ENCODE measurements at regions not wholly inside any gene's neighbourhood (a gene's known extent, or its start where the extent isn't known, plus 50 kb on each side); places are given as distances from the start of the nearest gene placed in this dataset.
"Not testable (repeated sequence)": the region's sequence is repeated elsewhere in the genome, so short reads cannot be mapped to it uniquely, and the experiment has no call there.

DNA sequence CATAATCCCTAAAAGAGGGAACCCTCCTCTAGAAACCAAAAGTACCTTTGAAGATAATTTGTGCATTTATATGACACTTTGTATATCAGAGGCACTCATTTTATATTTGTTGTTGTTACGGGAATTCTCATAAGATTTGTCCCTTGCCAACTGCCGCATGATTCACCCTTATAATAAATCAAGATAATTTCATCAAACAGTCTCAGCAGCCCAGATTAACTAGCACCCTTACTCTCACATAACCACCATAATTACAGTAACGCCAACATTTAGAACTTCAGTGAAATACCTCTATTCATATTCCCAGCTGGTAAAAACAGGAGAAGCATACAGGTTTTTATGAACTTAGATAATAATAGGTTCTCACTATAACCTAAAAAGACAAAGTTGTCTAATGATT lies 271.9 kb downstream of the LRRC3B start:
- no peak overlapping the region for H3K4me3 ChIP-seq (ENCODE audit: low read length)
- no peaks in the 10 kb centered on the region for H3K36me3 ChIP-seq (ENCODE audit: control insufficient read depth, low read depth, low read length)
- no peaks in the 10 kb centered on the region for H3K9me3 ChIP-seq (ENCODE audit: control insufficient read depth, low read depth, low read length)
- H3K4me1 ChIP-seq (ENCODE audit: control insufficient read depth, low read depth, low read length), result peaks cover 5% of the 10 kb centered on the region
- no peaks in the 10 kb centered on the region for H3K27me3 ChIP-seq (ENCODE audit: control insufficient read depth, insufficient read depth, low read length)
- H3K27ac ChIP-seq (ENCODE audit: low read length), result no peak overlapping the region
- no peak overlapping the region for H3K9ac ChIP-seq (ENCODE audit: low read length)

GRCh38 chr3:26915208-26915607 lies 292.6 kb downstream of the LRRC3B start:
- no peaks in the 10 kb centered on the region for H3K9me3 ChIP-seq (ENCODE audit: control insufficient read depth, low read depth, low read length)

GRCh38 chr3:26920646-26921478 lies 298.3 kb downstream of the LRRC3B start:
- Histone ChIP-seq H3K27me3 (ENCODE audit: control insufficient read depth, insufficient read depth, low read length) (no peaks in the 10 kb centered on the region), H3K9ac (ENCODE audit: low read length) (no peak overlapping the region), H3K4me1 (ENCODE audit: control insufficient read depth, low read depth, low read length) (peaks cover 5% of the 10 kb centered on the region), H3K27ac (ENCODE audit: low read length) (no peak overlapping the region), H3K9me3 (ENCODE audit: control insufficient read depth, low read depth, low read length) (no peaks in the 10 kb centered on the region), H3K4me3 (ENCODE audit: low read length) (no peak overlapping the region), H3K36me3 (ENCODE audit: control insufficient read depth, low read depth, low read length) (no peaks in the 10 kb centered on the region)

More at GRCh38 chr3:26915208-26915607, 292.6 kb downstream of the LRRC3B start:
- Histone ChIP-seq H3K4me3 (ENCODE audit: low read length) (no peak overlapping the region), H3K36me3 (ENCODE audit: control insufficient read depth, low read depth, low read length) (no peaks in the 10 kb centered on the region), H3K27ac (ENCODE audit: low read length) (no peak overlapping the region), H3K4me1 (ENCODE audit: control insufficient read depth, low read depth, low read length) (no peaks in the 10 kb centered on the region), H3K27me3 (ENCODE audit: control insufficient read depth, insufficient read depth, low read length) (no peaks in the 10 kb centered on the region), H3K9ac (ENCODE audit: low read length) (no peak overlapping the region)

DNA sequence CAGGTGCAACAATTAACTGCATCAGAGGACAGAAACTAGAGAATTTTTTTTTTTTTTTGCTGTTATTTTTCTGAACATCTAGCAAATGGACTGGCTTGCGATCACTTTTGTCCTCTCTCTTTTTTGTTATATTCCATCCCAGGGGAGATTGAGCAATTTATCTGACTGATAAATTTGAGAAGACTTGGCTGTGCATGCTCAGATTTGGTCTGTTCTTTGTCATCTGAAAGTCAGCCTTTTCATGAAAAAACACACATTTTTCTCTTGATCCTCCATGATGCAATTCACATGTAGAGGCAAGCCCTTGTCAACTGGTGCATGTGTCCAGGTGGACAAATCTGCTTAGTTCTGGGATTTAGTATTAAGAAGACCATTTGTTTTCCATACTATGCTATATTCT lies 309.3 kb downstream of the LRRC3B start:
- Histone ChIP-seq H3K27ac (ENCODE audit: low read length) (no peak overlapping the region), H3K36me3 (ENCODE audit: control insufficient read depth, low read depth, low read length) (no peaks in the 10 kb centered on the region), H3K27me3 (ENCODE audit: control insufficient read depth, insufficient read depth, low read length) (no peaks in the 10 kb centered on the region), H3K9ac (ENCODE audit: low read length) (no peak overlapping the region), H3K4me1 (ENCODE audit: control insufficient read depth, low read depth, low read length) (no peaks in the 10 kb centered on the region), H3K4me3 (ENCODE audit: low read length) (no peak overlapping the region), H3K9me3 (ENCODE audit: control insufficient read depth, low read depth, low read length) (no peaks in the 10 kb centered on the region)

DNA sequence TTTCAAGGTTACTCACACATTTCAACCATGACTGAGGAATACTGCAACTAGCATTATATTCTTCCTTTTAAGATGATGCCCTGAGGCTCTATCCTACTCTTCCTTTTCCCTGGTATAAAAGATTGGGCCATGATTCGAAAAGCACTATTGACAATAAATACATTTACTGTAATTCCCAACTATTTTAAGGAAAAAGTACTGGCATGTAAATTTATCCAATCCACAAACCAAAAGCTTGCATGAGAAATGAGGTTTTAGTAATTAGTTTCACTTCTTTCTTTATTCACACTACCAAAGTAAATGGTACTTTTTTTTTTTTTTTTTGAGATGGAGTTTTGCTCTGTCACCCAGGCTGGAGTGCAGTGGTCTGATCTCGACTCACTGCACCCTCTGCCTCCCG lies 310.2 kb downstream of the LRRC3B start:
- no peaks in the 10 kb centered on the region for H3K4me1 ChIP-seq (ENCODE audit: control insufficient read depth, low read depth, low read length)
- no peaks in the 10 kb centered on the region for H3K27me3 ChIP-seq (ENCODE audit: control insufficient read depth, insufficient read depth, low read length)
- H3K27ac ChIP-seq (ENCODE audit: low read length), result no peak overlapping the region
- no peak overlapping the region for H3K4me3 ChIP-seq (ENCODE audit: low read length)
- H3K9me3 ChIP-seq (ENCODE audit: control insufficient read depth, low read depth, low read length), result no peaks in the 10 kb centered on the region
- H3K36me3 ChIP-seq (ENCODE audit: control insufficient read depth, low read depth, low read length), result no peaks in the 10 kb centered on the region
- no peak overlapping the region for H3K9ac ChIP-seq (ENCODE audit: low read length)

GRCh38 chr3:26945480-26945879 lies 322.9 kb downstream of the LRRC3B start:
- H3K27ac ChIP-seq (ENCODE audit: low read length); H3K9ac ChIP-seq (ENCODE audit: low read length); H3K4me1 ChIP-seq (ENCODE audit: control insufficient read depth, low read depth, low read length); H3K36me3 ChIP-seq (ENCODE audit: control insufficient read depth, low read depth, low read length); H3K4me3 ChIP-seq (ENCODE audit: low read length); H3K27me3 ChIP-seq (ENCODE audit: control insufficient read depth, insufficient read depth, low read length); H3K9me3 ChIP-seq (ENCODE audit: control insufficient read depth, low read depth, low read length): not testable (repeated sequence)

DNA sequence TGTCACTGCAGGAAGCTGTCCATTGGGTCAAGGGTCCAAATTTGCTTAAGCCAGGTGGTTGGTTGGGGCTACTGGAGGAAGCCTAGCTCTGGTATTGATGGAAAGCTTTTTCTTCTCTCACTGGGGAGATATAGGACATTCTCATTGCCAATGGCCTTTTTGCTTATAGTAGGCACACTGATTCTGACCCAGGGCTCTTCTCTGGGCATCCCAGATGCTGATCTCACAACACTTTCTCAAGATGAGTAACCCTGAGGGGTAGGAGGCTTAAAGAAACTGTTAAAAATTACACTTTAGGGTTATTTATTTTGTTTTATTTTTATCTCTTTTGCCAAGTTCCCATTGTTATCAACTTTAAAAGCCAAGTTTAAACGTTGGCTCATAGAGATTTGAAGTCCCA lies 337.8 kb downstream of the LRRC3B start:
- H3K36me3 ChIP-seq (ENCODE audit: control insufficient read depth, low read depth, low read length), result no peaks in the 10 kb centered on the region
- no peak overlapping the region for H3K9ac ChIP-seq (ENCODE audit: low read length)
- H3K4me3 ChIP-seq (ENCODE audit: low read length), result no peak overlapping the region
- H3K9me3 ChIP-seq (ENCODE audit: control insufficient read depth, low read depth, low read length), result no peaks in the 10 kb centered on the region
- H3K4me1 ChIP-seq (ENCODE audit: control insufficient read depth, low read depth, low read length), result no peaks in the 10 kb centered on the region
- H3K27ac ChIP-seq (ENCODE audit: low read length), result no peak overlapping the region
- no peaks in the 10 kb centered on the region for H3K27me3 ChIP-seq (ENCODE audit: control insufficient read depth, insufficient read depth, low read length)

DNA sequence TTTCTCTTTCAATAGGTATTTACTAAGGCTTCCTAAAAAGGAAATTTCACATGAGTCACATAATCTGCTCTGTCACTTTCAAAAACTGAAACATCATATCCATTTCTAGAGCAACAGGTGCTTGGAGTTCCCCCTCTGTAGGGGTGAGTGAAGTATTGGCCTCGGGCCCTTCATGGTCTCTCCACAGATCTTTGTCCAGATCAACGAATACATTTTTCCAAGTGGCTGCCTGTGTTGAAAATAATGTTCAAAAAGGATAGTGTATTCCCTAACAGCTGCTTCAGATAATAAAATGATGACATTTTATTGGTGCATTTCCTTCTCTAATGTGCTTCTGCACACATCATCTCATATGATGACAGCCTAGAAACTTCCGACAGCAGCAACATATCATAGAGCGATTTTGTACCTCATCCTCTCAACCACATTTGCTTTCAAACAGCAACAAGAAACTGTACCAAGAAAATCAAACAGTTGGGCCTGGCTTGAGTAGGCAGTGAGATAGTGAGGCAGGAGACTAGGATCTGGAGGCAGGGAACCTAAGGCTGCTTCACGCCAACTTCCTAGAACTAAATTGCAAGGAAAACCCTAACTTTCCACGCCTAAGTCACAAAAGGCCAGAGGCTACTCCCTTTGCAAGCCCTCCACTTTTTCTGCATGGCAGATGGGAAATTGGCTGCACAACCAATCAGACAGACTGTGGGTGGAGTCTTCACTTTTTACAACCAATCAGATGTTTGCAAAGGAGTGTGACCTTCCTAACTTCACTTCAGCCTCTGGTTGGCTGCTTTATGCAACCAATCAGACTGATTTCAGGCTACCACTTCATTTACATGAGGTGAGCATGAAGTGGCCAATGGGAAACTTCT lies 340.2 kb downstream of the LRRC3B start:
- no peaks in the 10 kb centered on the region for H3K27me3 ChIP-seq (ENCODE audit: control insufficient read depth, insufficient read depth, low read length)
- H3K9ac ChIP-seq (ENCODE audit: low read length), result no peak overlapping the region
- H3K27ac ChIP-seq (ENCODE audit: low read length), result no peak overlapping the region
- H3K4me1 ChIP-seq (ENCODE audit: control insufficient read depth, low read depth, low read length), result no peaks in the 10 kb centered on the region
- H3K9me3 ChIP-seq (ENCODE audit: control insufficient read depth, low read depth, low read length), result no peaks in the 10 kb centered on the region
- H3K4me3 ChIP-seq (ENCODE audit: low read length), result no peak overlapping the region
- H3K36me3 ChIP-seq (ENCODE audit: control insufficient read depth, low read depth, low read length), result no peaks in the 10 kb centered on the region

GRCh38 chr3:26963361-26963743 lies 340.8 kb downstream of the LRRC3B start:
- H3K4me3 ChIP-seq (ENCODE audit: low read length), result no peak overlapping the region
- no peaks in the 10 kb centered on the region for H3K36me3 ChIP-seq (ENCODE audit: control insufficient read depth, low read depth, low read length)
- H3K9ac ChIP-seq (ENCODE audit: low read length), result no peak overlapping the region
- H3K27ac ChIP-seq (ENCODE audit: low read length), result no peak overlapping the region
- H3K27me3 ChIP-seq (ENCODE audit: control insufficient read depth, insufficient read depth, low read length), result no peaks in the 10 kb centered on the region
- no peaks in the 10 kb centered on the region for H3K9me3 ChIP-seq (ENCODE audit: control insufficient read depth, low read depth, low read length)
- no peaks in the 10 kb centered on the region for H3K4me1 ChIP-seq (ENCODE audit: control insufficient read depth, low read depth, low read length)

GRCh38 chr3:26964313-26964712 lies 341.7 kb downstream of the LRRC3B start:
- Histone ChIP-seq H3K9ac (ENCODE audit: low read length) (no peak overlapping the region), H3K9me3 (ENCODE audit: control insufficient read depth, low read depth, low read length) (no peaks in the 10 kb centered on the region), H3K4me3 (ENCODE audit: low read length) (no peak overlapping the region), H3K4me1 (ENCODE audit: control insufficient read depth, low read depth, low read length) (no peaks in the 10 kb centered on the region), H3K36me3 (ENCODE audit: control insufficient read depth, low read depth, low read length) (no peaks in the 10 kb centered on the region), H3K27me3 (ENCODE audit: control insufficient read depth, insufficient read depth, low read length) (no peaks in the 10 kb centered on the region), H3K27ac (ENCODE audit: low read length) (no peak overlapping the region)

DNA sequence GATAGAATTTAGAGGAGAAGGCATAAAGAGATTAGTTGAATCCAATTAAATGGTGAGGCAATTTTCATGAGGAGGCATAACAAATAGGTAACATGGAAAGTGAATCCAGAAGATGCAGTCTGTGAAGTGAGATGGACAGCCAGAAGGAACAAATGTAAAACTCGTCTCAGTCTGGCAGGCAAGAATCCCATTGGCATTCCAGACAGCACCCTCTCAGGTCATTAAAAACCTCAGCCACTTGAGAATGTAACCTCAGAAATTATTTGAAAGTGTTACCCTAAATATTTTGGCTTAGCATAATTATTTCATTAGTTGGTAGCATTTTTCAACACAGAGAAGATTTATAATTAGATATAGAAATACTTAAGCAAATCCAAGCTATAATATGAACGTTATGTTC lies 342.3 kb downstream of the LRRC3B start:
- no peak overlapping the region for H3K4me3 ChIP-seq (ENCODE audit: low read length)
- no peaks in the 10 kb centered on the region for H3K9me3 ChIP-seq (ENCODE audit: control insufficient read depth, low read depth, low read length)
- H3K9ac ChIP-seq (ENCODE audit: low read length), result no peak overlapping the region
- no peak overlapping the region for H3K27ac ChIP-seq (ENCODE audit: low read length)
- H3K4me1 ChIP-seq (ENCODE audit: control insufficient read depth, low read depth, low read length), result no peaks in the 10 kb centered on the region
- H3K36me3 ChIP-seq (ENCODE audit: control insufficient read depth, low read depth, low read length), result no peaks in the 10 kb centered on the region
- no peaks in the 10 kb centered on the region for H3K27me3 ChIP-seq (ENCODE audit: control insufficient read depth, insufficient read depth, low read length)

All from iPS-18a (cell line).